C4-2B (cell line): ENCODE measurements at regions not wholly inside any gene's neighbourhood (a gene's known extent, or its start where the extent isn't known, plus 50 kb on each side); places are given as distances from the start of the nearest gene placed in this dataset.

Experiments used
- ZFX ChIP-seq: fragments of 450-650 bp; IDR thresholded peaks from 2 replicates; pipeline ENCODE4 v1.6.1; 2017
- TF ChIP-seq, protein P1 (sequence below): fragments of 450-650 bp; conservative IDR thresholded peaks from 2 replicates; pipeline ENCODE4 v1.5.1; 2017; ENCODE audit warnings: mild to moderate bottlenecking

GRCh38 chr12:89877136-89877535 lies 168.5 kb upstream of the ATP2B1 start:
- TF ChIP-seq, protein P1, sequence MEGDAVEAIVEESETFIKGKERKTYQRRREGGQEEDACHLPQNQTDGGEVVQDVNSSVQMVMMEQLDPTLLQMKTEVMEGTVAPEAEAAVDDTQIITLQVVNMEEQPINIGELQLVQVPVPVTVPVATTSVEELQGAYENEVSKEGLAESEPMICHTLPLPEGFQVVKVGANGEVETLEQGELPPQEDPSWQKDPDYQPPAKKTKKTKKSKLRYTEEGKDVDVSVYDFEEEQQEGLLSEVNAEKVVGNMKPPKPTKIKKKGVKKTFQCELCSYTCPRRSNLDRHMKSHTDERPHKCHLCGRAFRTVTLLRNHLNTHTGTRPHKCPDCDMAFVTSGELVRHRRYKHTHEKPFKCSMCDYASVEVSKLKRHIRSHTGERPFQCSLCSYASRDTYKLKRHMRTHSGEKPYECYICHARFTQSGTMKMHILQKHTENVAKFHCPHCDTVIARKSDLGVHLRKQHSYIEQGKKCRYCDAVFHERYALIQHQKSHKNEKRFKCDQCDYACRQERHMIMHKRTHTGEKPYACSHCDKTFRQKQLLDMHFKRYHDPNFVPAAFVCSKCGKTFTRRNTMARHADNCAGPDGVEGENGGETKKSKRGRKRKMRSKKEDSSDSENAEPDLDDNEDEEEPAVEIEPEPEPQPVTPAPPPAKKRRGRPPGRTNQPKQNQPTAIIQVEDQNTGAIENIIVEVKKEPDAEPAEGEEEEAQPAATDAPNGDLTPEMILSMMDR = no peak
- TF ChIP-seq ZFX = no peak
